NCI-H2196 treated with DMSO at 0.1 percent for 48 hours (cell line): ENCODE measurements at regions not wholly inside any gene's neighbourhood (a gene's known extent, or its start where the extent isn't known, plus 50 kb on each side); places are given as distances from the start of the nearest gene placed in this dataset.
"Not testable (repeated sequence)": the region's sequence is repeated elsewhere in the genome, so short reads cannot be mapped to it uniquely, and the experiment has no call there.

ENCODE experiments used
- DNase-seq: peaks from one replicate; lab custom pipeline; 2025; ENCODE audit not compliant: unreplicated experiment; lab: John Stamatoyannopoulos, UW

DNA sequence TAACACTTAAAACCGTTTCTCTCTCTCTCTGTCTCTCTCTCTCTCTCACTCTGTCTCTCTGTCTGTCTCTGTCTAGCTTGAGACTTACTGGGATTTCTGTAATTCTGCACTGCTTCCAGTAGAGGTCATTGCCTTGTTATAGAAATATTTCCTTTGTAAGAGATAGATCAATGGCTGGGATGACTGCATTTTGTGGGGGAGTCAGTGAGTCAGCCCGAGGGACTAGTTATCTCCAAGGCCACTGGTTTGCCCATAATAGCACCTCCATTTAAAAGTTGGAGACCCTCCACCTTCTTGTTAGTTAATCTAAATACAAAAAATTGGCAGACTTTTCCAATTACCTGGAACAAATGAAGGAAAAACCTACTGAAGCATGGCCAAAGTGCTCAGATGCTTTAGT is 547.2 kb downstream of the LRRC70 start:
- DNase-seq = no peak

DNA sequence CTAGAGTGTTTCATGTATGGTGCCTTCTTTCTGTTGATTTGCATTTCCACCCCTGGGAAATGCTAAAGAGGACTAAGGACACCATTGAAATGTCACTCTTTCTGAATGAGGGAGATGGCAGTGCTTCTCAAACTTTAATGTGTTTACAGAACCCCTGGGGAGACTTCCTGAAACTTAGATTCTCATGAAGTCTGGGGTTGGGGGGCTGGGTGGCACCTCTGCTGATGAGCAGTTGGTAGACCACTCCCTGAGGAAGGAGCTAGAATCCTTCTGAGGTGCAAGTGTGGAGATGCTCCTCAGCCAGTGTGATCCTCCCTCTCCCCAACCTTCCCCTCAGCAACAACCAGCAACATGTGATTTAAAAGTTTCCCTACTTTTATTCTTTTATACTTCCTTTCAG is 546.8 kb downstream of the LRRC70 start:
- no peak for DNase-seq

DNA sequence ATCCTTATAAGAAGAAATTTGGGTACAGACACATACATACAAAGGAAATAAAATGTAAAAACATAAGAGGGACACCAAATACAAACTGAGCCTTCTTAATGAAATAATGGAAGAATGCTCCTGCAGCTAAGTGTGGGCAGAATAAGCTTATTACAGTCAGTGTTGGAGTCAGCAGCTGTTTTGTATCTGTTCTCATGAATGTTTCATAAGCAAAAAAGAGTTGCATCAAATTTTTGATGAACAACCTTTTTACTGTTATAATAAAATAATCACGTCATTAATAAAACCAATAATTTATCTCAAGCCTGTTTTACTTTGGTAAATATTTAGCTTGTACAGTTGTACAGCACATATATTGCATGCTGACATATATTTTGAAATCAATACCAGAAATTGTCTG is 545.6 kb downstream of the LRRC70 start:
- DNase-seq = no peak

DNA sequence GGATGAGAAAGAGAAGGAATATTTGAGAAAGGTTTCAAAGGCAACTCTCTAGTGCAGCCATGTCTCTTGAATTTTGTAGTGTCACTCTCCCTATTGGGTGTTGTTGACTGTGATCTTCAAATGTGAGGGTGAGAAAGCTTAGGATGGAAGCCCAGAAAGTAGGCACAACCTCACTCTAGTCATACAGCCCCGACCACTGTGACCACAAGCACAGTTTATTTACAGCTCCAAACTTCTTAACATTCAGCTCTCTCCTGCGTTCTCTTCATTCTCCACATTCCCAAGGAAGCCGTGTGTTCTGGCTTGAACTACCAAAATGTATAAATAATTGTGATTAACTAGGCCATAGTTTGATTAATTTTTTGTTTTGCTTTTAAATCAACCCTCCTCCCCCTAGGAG is 542.9 kb downstream of the LRRC70 start:
- DNase-seq = no peak

DNA sequence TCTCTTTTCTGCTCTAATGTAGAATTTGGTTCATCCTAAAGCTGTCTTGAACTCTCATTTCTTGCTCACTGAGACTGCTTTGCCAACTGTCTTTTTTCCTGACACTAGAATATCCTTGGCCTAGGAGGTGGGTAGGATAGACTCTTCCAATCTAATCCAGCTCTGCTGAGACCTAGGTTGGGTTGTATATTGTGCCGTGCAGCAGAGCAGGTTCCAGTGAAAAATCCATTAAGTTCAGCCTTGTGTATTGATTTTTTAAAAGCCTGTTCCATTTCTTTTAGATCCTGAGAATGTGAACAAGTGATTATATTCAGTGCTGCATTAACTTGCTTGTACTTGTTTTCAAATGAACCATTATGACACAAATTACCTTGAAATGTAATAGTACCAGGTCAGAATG is 539.6 kb downstream of the LRRC70 start:
- no peak for DNase-seq

DNA sequence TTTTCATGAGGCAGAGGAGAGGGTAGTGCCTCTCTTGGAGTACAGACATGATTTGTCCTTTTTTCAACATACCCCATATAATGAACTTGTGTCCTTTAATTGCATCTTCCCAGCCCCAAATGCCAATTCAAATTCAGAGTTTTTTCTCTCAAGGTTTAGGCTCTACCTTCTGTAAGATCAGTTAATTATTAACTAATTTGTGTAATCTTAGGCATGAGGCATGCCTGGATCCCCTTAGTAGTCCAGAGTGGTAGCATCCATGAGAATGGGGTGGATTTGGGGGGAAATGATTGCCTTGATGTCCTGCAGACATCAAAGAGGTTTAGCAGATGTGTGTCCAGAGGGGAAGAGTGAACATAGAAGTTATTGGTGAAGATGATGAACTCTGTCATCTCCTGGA is 533.3 kb downstream of the LRRC70 start:
- no peak for DNase-seq

DNA sequence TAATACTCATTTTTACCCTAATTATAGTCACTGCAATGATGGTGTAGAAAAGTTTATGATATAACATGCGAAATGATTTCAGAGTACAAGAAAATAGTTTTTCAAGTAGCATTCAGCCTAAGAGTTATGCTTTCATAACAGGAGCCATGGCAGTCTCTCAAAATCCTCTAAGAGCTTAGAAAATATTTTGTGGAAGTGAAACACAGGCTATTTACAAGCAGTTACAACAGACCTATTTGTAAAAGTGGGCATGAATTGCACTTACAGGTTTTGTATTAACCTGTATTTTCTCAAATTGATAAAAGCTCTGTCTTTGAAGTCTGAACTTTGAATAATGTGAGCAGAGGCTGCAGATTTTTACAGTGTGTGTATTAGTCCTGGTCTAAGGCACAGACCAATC is 523.3 kb downstream of the LRRC70 start:
- no peak for DNase-seq

DNA sequence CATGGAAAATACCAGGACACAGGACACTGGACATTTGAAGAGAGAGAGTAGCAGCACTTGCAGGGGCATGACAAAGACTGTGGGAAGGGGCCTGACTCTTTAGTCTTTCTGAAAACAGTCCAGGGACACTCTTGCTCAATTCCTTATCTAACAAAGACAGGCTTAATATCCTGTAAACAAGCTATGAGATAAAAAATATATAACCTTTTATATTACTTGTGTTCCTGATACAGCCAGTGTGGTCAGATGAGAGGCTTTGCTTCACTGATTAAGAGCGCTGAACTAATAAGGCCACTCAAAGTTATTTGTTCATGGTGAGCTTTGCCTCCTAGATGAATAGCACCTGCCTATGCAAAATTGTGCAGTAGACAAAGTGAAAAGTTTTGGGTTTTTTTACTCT is 518.7 kb downstream of the LRRC70 start:
- no peak for DNase-seq

DNA sequence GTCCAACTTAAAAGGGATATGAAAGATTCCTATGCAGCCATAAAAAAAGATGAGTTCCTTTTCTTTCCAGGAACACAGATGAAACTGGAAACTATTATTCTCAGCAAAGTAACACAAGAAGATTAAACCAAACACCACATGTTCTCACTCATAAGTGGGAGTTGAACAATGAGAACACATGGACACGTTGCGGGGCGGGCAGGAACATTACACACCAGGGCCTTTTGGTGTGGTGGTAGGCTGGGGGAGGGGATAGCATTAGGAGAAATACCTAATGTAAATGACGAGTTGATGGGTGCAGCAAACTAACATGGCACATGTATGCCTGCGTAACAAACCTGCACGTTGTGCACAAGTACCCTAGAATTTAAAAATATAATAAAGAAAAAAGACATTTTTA is 516.1 kb downstream of the LRRC70 start:
- no peak for DNase-seq

DNA sequence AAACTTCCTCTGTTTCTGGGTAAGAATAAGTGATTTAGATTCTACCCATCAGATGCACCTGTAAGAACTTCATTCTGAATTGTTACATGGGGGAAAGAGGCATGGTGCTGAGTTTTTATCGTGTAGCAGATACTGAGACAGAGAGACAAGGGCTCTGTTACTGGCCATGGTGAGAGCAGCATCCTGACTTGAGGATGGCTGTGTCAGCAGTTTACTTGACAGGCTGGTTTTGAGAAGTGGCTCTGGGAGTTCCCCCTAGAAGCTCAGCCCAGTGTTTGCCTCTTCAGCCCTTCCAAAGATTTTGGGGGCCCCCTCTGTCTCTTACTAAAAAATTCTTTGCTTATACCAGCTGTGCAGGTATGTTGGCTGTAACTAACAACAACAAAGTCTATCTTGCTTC is 510.5 kb downstream of the LRRC70 start:
- no peak for DNase-seq

DNA sequence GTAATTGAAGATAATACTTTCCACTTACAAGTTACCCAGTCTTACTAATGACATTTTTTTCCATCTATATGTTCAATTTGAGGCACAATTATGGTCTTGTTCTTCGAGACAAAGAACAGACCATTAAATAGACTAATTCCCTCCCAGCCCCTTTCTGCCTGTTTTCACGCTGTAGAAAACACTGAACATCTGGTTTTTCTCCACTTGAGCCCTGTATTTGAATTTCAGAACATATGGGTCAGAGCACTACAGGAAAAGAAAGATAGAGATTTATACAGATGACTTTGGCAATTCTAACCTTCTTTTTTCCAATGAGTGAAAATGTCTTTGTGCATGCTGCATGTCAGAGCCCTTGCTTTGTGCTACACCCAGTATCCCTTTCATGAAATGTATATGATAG is 506.9 kb downstream of the LRRC70 start:
- DNase-seq = no peak

DNA sequence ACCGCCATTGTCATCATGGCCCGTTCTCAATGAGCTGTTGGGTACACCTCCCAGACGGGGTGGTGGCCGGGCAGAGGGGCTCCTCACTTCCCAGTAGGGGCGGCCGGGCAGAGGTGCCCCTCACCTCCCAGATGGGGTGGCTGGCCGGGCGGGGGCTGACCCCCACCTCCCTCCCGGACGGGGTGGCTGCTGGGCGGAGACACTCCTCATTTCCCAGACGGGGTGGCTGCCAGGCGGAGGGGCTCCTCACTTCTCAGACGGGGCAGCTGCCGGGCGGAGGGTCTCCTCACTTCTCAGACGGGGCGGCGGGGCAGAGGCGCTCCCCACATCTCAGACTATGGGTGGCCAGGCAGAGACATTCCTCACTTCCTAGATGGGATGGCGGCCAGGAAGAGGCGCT is 505.1 kb downstream of the LRRC70 start:
- DNase-seq = not testable (repeated sequence)

DNA sequence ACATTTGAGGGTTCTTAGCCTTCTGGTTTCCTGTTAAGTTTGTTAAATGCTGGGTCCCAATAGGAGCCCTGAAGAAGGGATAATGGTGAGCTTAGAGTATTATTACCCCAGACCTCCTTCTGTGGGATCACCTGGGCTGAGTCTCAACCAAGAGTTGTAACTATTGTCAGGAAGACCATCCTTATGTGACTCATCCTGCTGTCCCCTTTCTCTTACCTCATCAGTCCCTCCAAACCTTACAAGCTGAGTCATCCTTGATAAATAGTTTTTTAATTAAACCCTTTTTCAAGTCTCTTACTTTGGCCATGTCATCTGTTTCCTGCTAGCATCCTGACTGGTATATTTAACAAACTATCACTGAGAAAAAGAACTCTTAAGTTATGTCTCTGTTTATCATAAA is 502.8 kb downstream of the LRRC70 start:
- DNase-seq = no peak

DNA sequence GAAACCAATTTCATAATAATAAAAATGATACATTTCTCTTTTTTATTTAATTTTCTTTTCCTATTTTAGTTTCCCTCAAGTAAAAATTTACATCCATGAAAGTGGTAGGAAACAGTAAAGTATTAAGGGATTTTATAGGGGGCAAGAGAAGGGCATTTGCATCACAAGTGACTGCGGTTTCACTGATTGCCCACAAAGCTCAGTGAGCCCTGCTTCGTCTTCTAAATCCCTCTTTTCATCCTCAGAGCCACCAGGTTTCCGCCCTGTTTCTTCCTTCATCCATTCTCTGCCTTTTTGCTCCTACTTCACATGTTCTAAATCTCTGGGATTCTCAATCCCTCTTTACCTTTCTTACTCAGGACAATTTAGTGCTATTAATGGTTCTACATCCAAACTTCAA is 491.4 kb downstream of the LRRC70 start:
- no peak for DNase-seq

DNA sequence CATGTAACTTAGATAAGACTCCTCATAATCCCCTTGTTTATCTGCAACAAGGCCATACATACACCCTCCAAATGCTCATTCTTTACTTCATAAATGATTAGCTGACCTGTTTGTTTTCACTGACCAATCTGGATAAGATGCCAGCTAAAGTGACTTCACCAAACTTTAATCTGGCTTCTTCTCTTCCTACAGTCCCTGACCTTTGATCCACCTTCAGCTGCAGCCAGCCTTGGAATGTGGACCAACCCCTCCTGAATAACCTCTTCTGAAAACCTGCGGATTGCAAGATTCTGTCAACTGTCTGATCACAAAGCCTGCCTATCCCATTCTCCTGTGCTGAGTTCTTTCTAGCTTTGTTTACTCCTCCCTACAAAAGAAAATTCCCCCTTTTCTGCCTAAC is 476.8 kb downstream of the LRRC70 start:
- no peak for DNase-seq

DNA sequence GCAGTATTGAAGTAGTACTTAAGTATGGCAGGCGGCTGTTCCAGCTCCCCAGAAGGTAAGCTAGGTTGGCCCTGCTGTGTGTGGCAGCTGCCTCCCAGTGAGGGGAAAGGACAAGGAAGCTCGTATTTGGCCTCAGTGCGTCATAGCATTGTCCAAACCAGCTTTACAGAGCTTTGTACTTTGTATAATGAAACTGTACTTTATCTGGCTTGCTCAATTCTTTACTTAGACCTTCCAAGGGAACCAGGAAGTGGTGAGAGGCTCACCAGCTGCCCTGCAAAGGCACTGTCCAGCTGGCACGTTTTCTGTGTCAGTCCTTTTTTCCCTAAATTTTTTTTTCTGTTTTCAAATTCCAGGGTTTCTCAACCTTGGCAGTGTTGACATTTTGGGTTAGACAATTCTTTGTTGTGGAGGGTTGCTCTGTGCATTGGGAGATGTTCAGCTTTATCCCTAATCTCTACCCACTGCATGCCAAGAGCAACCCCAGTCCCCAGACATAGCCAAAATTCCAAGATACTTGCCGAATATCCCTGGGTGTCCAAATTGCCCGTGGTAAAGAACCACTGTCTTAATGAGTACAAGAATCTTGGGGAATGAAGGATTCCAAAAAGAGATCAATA is 474.5 kb downstream of the LRRC70 start:
- DNase-seq = no peak

DNA sequence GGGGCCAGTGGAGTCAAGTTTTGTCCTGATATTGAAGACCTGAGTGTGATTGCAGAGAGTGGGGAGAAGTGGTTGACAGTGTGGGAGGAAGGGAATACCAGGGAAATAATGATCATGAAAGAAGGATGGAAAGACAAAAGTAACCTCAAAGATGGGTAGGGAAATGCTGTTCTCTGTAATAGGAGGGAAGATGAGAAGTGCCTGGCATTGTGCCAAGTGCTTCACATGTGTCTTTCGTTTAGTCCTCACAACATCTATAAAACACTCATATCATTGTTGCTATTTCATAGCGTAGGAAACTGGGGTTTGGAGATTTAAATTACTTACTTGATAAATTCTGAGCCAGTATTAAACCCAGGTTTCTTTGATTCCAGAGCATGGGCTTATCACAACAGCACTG is 472.3 kb downstream of the LRRC70 start:
- no peak for DNase-seq

DNA sequence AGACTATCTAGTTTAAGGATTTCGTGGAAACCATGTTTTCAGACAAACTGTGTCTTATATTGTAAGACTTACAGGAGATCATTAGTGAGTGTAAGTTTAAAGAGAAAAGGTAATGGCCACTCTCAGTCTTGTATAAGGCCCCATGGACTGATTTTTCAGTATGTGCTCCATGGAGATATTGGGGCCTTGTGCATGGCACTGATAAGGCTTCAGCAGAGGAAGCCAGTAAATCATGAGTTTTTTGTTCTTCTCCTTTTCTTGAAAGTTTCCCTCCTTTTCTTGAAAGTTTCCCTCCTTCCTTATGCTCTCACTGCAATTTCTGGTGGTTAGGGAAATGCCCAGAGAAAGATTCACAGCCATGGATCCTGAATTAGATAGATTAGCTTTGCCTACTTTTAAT is 471.3 kb downstream of the LRRC70 start:
- DNase-seq = no peak

DNA sequence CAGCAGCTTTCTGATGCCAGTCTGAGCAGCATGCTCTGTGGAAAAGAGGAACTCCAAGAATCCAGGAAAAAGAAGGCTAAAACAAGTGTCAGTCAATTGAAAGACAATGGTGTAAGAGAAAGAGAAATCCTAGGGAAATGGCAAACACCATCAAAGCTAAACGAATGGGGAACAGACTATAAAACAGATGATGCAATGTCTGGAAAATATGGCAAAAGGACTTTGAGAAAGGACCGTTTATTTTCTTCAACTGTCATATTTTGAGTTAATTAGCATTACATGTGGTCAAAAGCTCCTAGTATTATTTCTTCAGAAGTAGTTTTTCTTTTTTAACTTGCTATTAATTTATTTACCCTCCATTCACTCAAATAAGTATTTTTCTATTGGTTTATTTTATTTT is 465.2 kb downstream of the LRRC70 start:
- DNase-seq = no peak

DNA sequence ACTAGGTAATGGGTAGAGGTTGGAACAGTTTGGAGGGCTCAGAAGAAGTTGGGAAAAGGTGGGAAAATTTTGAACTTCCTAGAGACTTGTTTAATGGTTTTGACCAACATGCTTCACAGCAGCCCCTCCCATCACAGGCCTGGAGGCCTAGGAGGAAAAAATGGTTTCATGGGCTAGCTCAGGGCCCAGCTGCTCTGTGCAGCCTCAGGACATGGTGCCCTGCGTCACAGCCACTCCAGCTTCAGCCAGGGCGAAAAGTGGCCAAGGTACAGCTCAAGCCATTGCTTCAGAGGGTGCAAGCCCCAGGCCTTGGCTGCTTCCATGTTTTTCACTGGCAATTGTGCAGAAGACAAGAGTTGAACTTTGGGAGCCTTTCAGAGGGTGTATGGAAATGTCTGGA is 453.7 kb downstream of the LRRC70 start:
- no peak for DNase-seq

DNA sequence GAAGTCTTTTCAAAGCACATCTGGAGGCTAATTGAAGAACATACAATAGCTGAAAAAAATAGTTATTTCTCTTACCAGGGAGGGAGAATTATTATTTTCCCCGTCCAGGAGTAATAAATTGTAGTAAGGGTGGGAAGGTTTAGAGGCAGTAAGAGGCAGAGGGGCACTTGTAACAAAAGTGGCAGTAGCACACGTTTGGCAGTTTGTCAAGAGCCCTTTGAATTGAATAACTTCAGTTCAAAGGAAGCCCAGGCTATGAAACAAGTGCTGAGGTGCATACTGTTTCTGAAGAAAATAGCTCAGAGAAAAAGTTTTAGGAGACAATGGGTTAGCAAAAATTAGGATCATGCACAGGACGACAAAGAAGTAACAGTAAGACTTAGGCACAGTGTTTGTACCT is 451.3 kb downstream of the LRRC70 start:
- no peak for DNase-seq

DNA sequence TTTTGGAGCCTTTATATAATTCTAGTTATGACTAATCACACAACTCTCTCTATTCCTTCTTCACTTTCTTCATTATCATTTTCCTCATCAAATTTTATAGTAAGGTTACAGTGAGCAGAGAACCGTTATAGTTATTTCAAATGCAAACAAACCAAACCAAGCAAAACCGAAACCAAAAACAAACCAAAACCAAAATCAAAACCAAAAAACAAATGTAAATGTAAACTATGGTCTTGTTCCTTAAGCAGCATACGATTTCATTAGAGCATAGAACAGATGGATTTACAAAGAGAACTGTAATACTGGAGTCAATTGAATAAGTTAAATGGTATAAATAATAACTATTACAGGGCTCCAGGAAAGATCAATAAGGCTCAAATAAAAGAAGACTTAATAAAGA is 447.1 kb downstream of the LRRC70 start:
- DNase-seq = no peak

DNA sequence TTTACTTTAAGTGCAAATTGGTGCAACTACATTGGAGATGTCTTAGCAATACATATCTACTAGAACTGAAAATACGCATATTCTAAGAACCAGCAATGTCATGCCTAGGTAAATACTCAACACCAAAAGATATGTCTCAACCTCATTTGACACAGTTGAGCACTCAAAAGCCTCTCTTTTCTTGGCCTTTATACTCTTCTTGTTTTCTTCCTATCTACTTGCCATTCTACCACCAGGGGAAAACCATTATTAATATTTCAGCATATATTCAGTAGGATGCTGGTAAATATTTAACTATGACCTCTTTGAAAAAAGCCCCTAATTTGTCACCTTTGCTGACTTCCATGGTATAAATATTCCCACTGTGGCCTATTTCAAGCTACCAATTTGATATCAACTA is 443.8 kb downstream of the LRRC70 start:
- no peak for DNase-seq

DNA sequence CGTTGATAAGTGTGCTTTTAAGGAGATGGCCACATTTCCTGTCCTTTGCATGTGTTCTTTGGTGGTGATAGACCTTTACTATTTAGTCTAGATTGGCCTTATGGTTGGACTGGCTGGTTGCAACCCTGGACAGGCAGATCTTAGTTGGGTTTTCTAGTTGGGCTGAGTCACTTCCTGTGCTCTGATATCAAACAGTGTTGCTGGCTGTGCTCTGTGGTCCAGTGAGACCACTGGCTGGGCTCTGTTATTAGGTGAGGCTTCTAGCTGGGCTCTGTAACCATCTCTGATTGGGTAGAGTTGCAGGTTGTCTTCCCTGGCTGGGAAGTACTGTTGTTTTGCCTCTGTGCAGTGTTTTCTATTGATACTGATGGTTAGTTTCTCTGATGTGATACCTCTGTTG is 432.5 kb downstream of the LRRC70 start:
- no peak for DNase-seq
